ENCODE measurements at regions not wholly inside any gene's neighbourhood (a gene's known extent, or its start where the extent isn't known, plus 50 kb on each side); places are given as distances from the start of the nearest gene placed in this dataset.
A peak's percentile ranks its signal among the peaks of the same experiment; 100 is the strongest.

GRCh38 chr5:74575741-74576538, 64.6 kb downstream of the ENC1 start:
- H3K9me3 ChIP-seq (ENCODE audit: control insufficient read depth, insufficient read depth, low read depth, low read length) = no peaks in the 10 kb centered on the region
- no peak overlapping the region for H3K27ac ChIP-seq (ENCODE audit: extremely low read depth, low read depth, low read length)
- CTCF ChIA-PET = no interaction called here
- POLR2A ChIA-PET = interaction anchor here (0.8 kb wide), 1 partner anchor 24 kb away, joined by 4 read pairs; no protein-coding TSS in a partner anchor
- no peaks in the 10 kb centered on the region for H3K4me1 ChIP-seq (ENCODE audit: control insufficient read depth, insufficient read depth, low read length)
- no peak overlapping the region for H3K4me3 ChIP-seq (ENCODE audit: low read depth, low read length)
- no peaks in the 10 kb centered on the region for H3K36me3 ChIP-seq (ENCODE audit: control insufficient read depth in 2 of 2, insufficient read depth in 1 of 2, low read length in 2 of 2)
- TF ChIP-seq PRDM6 (tag by site-specific recombination; IDR thresholded peaks at IDR 0.05) (0 out of 2 replicates have a peak, but pooled peaks have one; percentile 10), SP7 (tag by site-specific recombination; IDR thresholded peaks at IDR 0.05) (peak; percentile 77), ZNF157 (tag by site-specific recombination; IDR thresholded peaks at IDR 0.05) (no peak), ZNF629 (tag by site-specific recombination; IDR thresholded peaks at IDR 0.05) (peak; percentile 47; the same call in 1 of the 2 replicates), ZNF16 (tag by site-specific recombination; IDR thresholded peaks at IDR 0.05; ENCODE audit: low read depth) (no peak), ZNF621 (tag by site-specific recombination; IDR thresholded peaks at IDR 0.05) (no peak), ZNF830 (tag by site-specific recombination; IDR thresholded peaks at IDR 0.05; ENCODE audit: low read depth) (no peak), ZNF501 (tag by site-specific recombination; IDR thresholded peaks at IDR 0.05) (no peak), ZNF341 (tag by site-specific recombination; IDR thresholded peaks at IDR 0.05; ENCODE audit: low read depth) (no peak), INSM2 (tag by site-specific recombination; IDR thresholded peaks at IDR 0.05) (peak; percentile 61; the same call in 1 of the 2 replicates), ZBTB1 (tag by site-specific recombination; IDR thresholded peaks at IDR 0.05) (0 out of 2 replicates have a peak, but pooled peaks have one; percentile 30)
- TF ChIP-seq, protein P1, sequence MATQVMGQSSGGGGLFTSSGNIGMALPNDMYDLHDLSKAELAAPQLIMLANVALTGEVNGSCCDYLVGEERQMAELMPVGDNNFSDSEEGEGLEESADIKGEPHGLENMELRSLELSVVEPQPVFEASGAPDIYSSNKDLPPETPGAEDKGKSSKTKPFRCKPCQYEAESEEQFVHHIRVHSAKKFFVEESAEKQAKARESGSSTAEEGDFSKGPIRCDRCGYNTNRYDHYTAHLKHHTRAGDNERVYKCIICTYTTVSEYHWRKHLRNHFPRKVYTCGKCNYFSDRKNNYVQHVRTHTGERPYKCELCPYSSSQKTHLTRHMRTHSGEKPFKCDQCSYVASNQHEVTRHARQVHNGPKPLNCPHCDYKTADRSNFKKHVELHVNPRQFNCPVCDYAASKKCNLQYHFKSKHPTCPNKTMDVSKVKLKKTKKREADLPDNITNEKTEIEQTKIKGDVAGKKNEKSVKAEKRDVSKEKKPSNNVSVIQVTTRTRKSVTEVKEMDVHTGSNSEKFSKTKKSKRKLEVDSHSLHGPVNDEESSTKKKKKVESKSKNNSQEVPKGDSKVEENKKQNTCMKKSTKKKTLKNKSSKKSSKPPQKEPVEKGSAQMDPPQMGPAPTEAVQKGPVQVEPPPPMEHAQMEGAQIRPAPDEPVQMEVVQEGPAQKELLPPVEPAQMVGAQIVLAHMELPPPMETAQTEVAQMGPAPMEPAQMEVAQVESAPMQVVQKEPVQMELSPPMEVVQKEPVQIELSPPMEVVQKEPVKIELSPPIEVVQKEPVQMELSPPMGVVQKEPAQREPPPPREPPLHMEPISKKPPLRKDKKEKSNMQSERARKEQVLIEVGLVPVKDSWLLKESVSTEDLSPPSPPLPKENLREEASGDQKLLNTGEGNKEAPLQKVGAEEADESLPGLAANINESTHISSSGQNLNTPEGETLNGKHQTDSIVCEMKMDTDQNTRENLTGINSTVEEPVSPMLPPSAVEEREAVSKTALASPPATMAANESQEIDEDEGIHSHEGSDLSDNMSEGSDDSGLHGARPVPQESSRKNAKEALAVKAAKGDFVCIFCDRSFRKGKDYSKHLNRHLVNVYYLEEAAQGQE (tag by site-specific recombination; IDR thresholded peaks at IDR 0.05) = no peak

DNA sequence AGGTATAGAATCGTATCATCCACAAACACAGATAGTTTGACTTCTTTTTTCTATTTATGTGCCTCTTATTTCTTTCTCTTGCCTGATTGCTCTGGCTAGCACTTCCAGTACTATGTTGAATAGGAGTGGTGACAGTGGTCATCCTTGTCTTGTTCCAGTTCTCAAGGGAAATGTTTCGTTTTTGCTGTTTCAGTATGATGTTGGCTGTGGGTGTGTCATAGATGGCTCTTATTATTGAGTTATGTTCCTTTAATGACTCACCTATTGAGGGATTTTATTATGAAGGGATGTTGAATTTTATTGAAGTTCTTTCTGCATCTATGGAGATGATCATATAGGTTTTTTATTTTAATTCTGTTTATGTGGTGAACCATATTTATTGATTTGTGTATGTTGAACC, 70.3 kb downstream of the ENC1 start:
- CTCF ChIA-PET = no interaction called here
- no peaks in the 10 kb centered on the region for H3K36me3 ChIP-seq (ENCODE audit: control insufficient read depth in 2 of 2, insufficient read depth in 1 of 2, low read length in 2 of 2)
- H3K9me3 ChIP-seq (ENCODE audit: control insufficient read depth, insufficient read depth, low read depth, low read length) = no peaks in the 10 kb centered on the region
- TF ChIP-seq, protein P2, sequence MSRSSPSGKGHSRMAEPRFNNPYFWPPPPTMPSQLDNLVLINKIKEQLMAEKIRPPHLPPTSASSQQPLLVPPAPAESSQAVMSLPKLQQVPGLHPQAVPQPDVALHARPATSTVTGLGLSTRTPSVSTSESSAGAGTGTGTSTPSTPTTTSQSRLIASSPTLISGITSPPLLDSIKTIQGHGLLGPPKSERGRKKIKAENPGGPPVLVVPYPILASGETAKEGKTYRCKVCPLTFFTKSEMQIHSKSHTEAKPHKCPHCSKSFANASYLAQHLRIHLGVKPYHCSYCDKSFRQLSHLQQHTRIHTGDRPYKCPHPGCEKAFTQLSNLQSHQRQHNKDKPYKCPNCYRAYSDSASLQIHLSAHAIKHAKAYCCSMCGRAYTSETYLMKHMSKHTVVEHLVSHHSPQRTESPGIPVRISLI (tag by site-specific recombination; IDR thresholded peaks at IDR 0.05) = no peak
- TF ChIP-seq ZBTB26 (tag by site-specific recombination; optimal IDR thresholded peaks at IDR 0.05) (no peak), YY1 (tag by site-specific recombination; IDR thresholded peaks at IDR 0.05) (no peak), ZNF521 (tag by site-specific recombination; IDR thresholded peaks at IDR 0.05) (no peak), GLI4 (tag by site-specific recombination; IDR thresholded peaks at IDR 0.05) (no peak), ZNF184 (tag by site-specific recombination; IDR thresholded peaks at IDR 0.05) (no peak), MEIS1 (CRISPR knock-in tag; IDR thresholded peaks at IDR 0.05; ENCODE audit: borderline replicate concordance) (no peak), ZNF473 (tag by site-specific recombination; IDR thresholded peaks at IDR 0.05) (no peak), ZNF76 (tag by site-specific recombination; IDR thresholded peaks at IDR 0.05; ENCODE audit: borderline replicate concordance, low read depth) (no peak)
- no peak overlapping the region for H3K4me3 ChIP-seq (ENCODE audit: low read depth, low read length)
- no peaks in the 10 kb centered on the region for H3K4me1 ChIP-seq (ENCODE audit: control insufficient read depth, insufficient read depth, low read length)
- POLR2A ChIA-PET = no interaction called here
- H3K27ac ChIP-seq (ENCODE audit: extremely low read depth, low read depth, low read length) = no peak overlapping the region

Data from HEK293 (cell line).